ENCODE measurements at regions not wholly inside any gene's neighbourhood (a gene's known extent, or its start where the extent isn't known, plus 50 kb on each side); places are given as distances from the start of the nearest gene placed in this dataset.

DNA sequence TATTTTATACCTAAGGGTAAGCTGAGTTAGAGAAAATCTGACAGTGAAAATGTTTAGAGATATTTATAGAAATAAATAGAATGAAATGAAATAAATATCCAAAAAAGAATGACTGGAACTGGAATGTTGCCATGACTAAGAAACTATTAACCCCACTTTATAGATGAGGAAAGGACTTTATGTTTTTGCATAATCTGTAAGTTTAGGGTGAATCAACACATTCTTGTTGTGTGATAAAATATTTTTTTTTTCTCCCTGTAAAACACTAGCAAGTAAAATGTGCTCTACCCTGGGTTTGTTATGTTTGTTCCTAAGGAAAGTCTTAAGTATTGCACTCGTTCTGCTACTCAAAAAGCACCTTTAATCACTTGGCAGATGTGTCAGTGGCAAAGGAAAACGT, 83.8 kb upstream of the KL start:
- Histone ChIP-seq H3K4me3 (IDR thresholded peaks at IDR 0.05; ENCODE audit: insufficient read depth, low read depth, low read length) (no peak overlapping the region), H3K4me1 (ENCODE audit: low read depth, poor library complexity, severe bottlenecking) (peaks cover 8% of the 10 kb centered on the region), H3K79me2 (ENCODE audit: insufficient read depth, low read depth) (no peaks in the 10 kb centered on the region)

DNA sequence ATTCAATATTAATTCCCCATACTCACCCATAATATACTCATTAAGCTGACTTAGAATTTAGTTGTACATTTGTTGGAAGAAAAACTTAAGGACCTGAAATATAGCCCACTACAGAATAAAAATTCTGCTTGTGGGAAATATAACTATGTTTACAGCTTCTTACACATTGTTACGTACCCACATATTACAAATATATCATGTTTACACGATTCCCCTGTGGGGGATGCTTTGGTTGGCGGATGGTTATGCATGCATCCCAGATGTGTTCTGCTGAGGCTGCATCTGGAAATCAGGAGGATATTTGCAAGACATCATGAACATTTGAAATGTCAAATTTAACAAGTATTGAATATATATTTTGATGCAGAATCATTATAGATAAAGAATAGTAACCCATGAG, 79.5 kb upstream of the KL start:
- no peaks in the 10 kb centered on the region for H3K27me3 ChIP-seq (ENCODE audit: insufficient read depth, low read depth)
- H3K4me1 ChIP-seq (ENCODE audit: low read depth, poor library complexity, severe bottlenecking): peaks cover 28% of the 10 kb centered on the region
- H3K36me3 ChIP-seq (ENCODE audit: insufficient read depth): no peaks in the 10 kb centered on the region
- no peak overlapping the region for H3K9ac ChIP-seq
- no peak overlapping the region for H2AFZ ChIP-seq (ENCODE audit: low read depth)
- H3K79me2 ChIP-seq (ENCODE audit: insufficient read depth, low read depth): no peaks in the 10 kb centered on the region
- peak overlapping the region; percentile 36; the same call in 1 of the 2 replicates for H3K4me2 ChIP-seq
- TF ChIP-seq, protein P1, sequence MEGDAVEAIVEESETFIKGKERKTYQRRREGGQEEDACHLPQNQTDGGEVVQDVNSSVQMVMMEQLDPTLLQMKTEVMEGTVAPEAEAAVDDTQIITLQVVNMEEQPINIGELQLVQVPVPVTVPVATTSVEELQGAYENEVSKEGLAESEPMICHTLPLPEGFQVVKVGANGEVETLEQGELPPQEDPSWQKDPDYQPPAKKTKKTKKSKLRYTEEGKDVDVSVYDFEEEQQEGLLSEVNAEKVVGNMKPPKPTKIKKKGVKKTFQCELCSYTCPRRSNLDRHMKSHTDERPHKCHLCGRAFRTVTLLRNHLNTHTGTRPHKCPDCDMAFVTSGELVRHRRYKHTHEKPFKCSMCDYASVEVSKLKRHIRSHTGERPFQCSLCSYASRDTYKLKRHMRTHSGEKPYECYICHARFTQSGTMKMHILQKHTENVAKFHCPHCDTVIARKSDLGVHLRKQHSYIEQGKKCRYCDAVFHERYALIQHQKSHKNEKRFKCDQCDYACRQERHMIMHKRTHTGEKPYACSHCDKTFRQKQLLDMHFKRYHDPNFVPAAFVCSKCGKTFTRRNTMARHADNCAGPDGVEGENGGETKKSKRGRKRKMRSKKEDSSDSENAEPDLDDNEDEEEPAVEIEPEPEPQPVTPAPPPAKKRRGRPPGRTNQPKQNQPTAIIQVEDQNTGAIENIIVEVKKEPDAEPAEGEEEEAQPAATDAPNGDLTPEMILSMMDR (conservative IDR thresholded peaks at IDR 0.05; ENCODE audit: low read depth, low read length): no peak
- no peaks in the 10 kb centered on the region for H4K20me1 ChIP-seq (ENCODE audit: insufficient read depth)
- H3K27ac ChIP-seq: no peak overlapping the region
- no peak overlapping the region for H3K4me3 ChIP-seq (IDR thresholded peaks at IDR 0.05; ENCODE audit: insufficient read depth, low read depth, low read length)

More for the DNA sequence above, 83.8 kb upstream of the KL start:
- no peak overlapping the region for H3K9ac ChIP-seq
- H3K4me2 ChIP-seq: no peak overlapping the region
- no peak overlapping the region for H2AFZ ChIP-seq (ENCODE audit: low read depth)
- H3K27ac ChIP-seq: no peak overlapping the region
- no peaks in the 10 kb centered on the region for H3K27me3 ChIP-seq (ENCODE audit: insufficient read depth, low read depth)
- TF ChIP-seq, protein P1 (conservative IDR thresholded peaks at IDR 0.05; ENCODE audit: low read depth, low read length): no peak
- H4K20me1 ChIP-seq (ENCODE audit: insufficient read depth): no peaks in the 10 kb centered on the region
- H3K36me3 ChIP-seq (ENCODE audit: insufficient read depth): no peaks in the 10 kb centered on the region

DNA sequence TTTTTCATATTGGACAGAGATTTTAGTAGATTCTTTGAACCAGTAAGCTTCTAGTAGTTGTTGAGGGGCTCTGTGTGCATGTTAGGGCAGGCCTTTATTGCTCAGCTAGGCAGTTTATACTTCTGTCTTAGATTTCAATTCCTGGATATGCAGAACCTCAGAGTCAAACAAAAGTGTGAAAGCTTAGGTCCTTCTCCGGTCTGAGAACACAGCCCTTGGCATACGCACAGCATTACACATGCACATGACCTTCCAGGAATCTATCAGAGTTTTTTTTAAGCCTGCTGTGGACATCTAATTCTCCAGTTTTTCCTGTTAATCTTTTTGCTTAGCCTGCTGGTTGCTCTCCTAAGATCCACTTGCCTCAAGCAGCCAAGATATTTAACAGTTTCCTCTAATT, 77.9 kb upstream of the KL start:
- H3K27ac ChIP-seq: no peak overlapping the region
- H3K4me3 ChIP-seq (IDR thresholded peaks at IDR 0.05; ENCODE audit: insufficient read depth, low read depth, low read length): no peak overlapping the region
- H2AFZ ChIP-seq (ENCODE audit: low read depth): no peak overlapping the region
- H3K9ac ChIP-seq: no peak overlapping the region
- no peaks in the 10 kb centered on the region for H3K36me3 ChIP-seq (ENCODE audit: insufficient read depth)
- no peaks in the 10 kb centered on the region for H3K27me3 ChIP-seq (ENCODE audit: insufficient read depth, low read depth)
- no peaks in the 10 kb centered on the region for H3K79me2 ChIP-seq (ENCODE audit: insufficient read depth, low read depth)
- no peak overlapping the region for H3K4me2 ChIP-seq
- TF ChIP-seq, protein P1 (conservative IDR thresholded peaks at IDR 0.05; ENCODE audit: low read depth, low read length): no peak
- H3K4me1 ChIP-seq (ENCODE audit: low read depth, poor library complexity, severe bottlenecking): peaks cover 28% of the 10 kb centered on the region
- H4K20me1 ChIP-seq (ENCODE audit: insufficient read depth): no peaks in the 10 kb centered on the region

DNA sequence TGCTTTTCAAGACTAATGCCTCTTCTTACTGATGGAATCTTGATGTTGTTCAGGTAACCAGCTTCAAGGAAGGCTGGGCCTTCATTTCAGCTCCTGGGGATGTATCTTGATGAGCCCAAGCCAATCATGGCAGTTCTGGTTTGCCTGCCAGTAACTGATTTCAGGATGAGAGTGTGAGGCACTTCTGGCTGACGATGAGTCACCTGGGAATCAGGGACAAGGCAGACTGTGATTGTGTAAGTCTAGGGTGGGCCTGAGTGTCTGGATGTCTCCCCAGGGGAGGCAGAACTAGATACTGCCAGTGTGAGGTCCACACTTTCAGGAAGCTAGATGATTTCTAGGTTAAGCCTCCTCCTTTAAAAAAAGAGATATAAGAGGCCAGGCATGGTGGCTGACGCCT, 77.3 kb upstream of the KL start:
- Histone ChIP-seq H3K4me2 (no peak overlapping the region), H3K9ac (no peak overlapping the region), H2AFZ (ENCODE audit: low read depth) (no peak overlapping the region), H3K27me3 (ENCODE audit: insufficient read depth, low read depth) (no peaks in the 10 kb centered on the region), H3K36me3 (ENCODE audit: insufficient read depth) (no peaks in the 10 kb centered on the region), H4K20me1 (ENCODE audit: insufficient read depth) (no peaks in the 10 kb centered on the region), H3K4me1 (ENCODE audit: low read depth, poor library complexity, severe bottlenecking) (peaks cover 28% of the 10 kb centered on the region), H3K27ac (no peak overlapping the region), H3K4me3 (IDR thresholded peaks at IDR 0.05; ENCODE audit: insufficient read depth, low read depth, low read length) (no peak overlapping the region), H3K79me2 (ENCODE audit: insufficient read depth, low read depth) (no peaks in the 10 kb centered on the region)
- TF ChIP-seq, protein P1 (conservative IDR thresholded peaks at IDR 0.05; ENCODE audit: low read depth, low read length): no peak

All from KMS-11 (cell line).